Aorta (tissue), 5 donors: ENCODE measurements at regions not wholly inside any gene's neighbourhood (a gene's known extent, or its start where the extent isn't known, plus 50 kb on each side); places are given as distances from the start of the nearest gene placed in this dataset.
"Not testable (repeated sequence)": the region's sequence is repeated elsewhere in the genome, so short reads cannot be mapped to it uniquely, and the experiment has no call there.

Experiments used
- ATAC-seq: fragments of 200-7000 bp; cut with Tn5 transposase; one replicate; pipeline ENCODE4 v1.9.1; 2022; ENCODE audit warnings: moderate library complexity; ENCODE audit not compliant: low FRiP score
- DNase-seq, 2 donors: peaks; one replicate each; pipeline ENCODE4 v3.0.0-alpha.2; 2020
- H3K27ac ChIP-seq, 2 donors: one replicate each; pipeline ENCODE4 v1.5.1; 2013; ENCODE audit warnings: low read length in 2 of 2, mild to moderate bottlenecking in 2 of 2, moderate library complexity in 2 of 2, control low read depth in 1 of 2, inconsistent platforms in 1 of 2, low read depth in 1 of 2
- H3K27me3 ChIP-seq, 2 donors: one replicate each; pipeline ENCODE4 v1.6.1; 2013; ENCODE audit warnings: control low read depth in 1 of 2, low read length in 1 of 2, mild to moderate bottlenecking in 1 of 2, moderate library complexity in 1 of 2; ENCODE audit not compliant: insufficient read depth in 2 of 2, control insufficient read depth in 1 of 2
- H3K36me3 ChIP-seq, 2 donors: one replicate each; pipeline ENCODE4 v1.6.1; 2013; ENCODE audit warnings: control low read depth in 1 of 2, low read length in 1 of 2, mild to moderate bottlenecking in 1 of 2; ENCODE audit not compliant: insufficient read depth in 2 of 2, control insufficient read depth in 1 of 2
- H3K4me1 ChIP-seq, 2 donors: one replicate each; pipeline ENCODE4 v1.6.1; 2013; ENCODE audit warnings: low read length in 2 of 2, control low read depth in 1 of 2, mild to moderate bottlenecking in 1 of 2, moderate library complexity in 1 of 2; ENCODE audit not compliant: insufficient read depth in 2 of 2, control insufficient read depth in 1 of 2
- H3K4me3 ChIP-seq, 2 donors: one replicate each; pipeline ENCODE4 v1.5.1; 2013; ENCODE audit warnings: low read length in 2 of 2, control low read depth in 1 of 2, mild to moderate bottlenecking in 1 of 2
- H3K9me3 ChIP-seq: one replicate; pipeline ENCODE4 v1.6.1; 2013; ENCODE audit warnings: mild to moderate bottlenecking, low read length; ENCODE audit not compliant: control insufficient read depth
- WGBS, 2 donors: extraction: QIAGEN DNeasy Blood & Tissue Kit; methylation state at CpG; one replicate each; pipeline ENCODE4 v1.1.7; 2013; 5-methylcytosine and 5-hydroxymethylcytosine counted together
- intact Hi-C, 2 donors: fragments of 100-400 bp; cut with DNase I; formaldehyde crosslinking; loops; one replicate each; pipeline versions ENCODE4 v1.14.2 to v1.15.0; 2022
- donor health status: healthy with polysubstance abuse.
- donor health status: Bipolar disorder and iron deficiency.
- donor health status: DM: no; HTN: no; CAD: no.
- donor health status: DM: no; HTN: no; CAD: no.
- donor health status: DM: yes; HTN: yes; CAD: no.

DNA sequence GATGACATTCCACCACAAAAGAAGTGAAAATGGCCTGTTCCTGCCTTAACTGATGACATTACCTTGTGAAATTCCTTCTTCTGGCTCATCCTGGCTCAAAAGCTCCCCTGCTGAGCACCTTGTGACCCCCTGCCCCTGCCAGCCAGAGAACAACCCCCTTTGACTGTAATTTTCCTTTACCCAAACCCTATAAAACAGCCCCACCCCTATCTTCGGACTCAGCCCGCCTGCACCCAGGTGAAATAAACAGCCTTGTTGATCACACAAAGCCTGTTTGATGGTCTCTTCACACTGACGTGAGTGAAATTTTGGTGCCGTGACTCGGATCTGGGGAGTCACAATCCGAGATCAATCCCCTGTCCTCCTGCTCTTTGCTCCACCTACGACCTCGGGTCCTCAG is 101.0 kb upstream of the GRIN2A start:
- DNase-seq, H3K4me3 ChIP-seq, H3K9me3 ChIP-seq, intact Hi-C loops, H3K36me3 ChIP-seq, H3K27me3 ChIP-seq, H3K27ac ChIP-seq, ATAC-seq, H3K4me1 ChIP-seq: not testable (repeated sequence)
- WGBS, 2 donors: 63 to 66% methylated on average over 8 of the region's 8 CpGs

DNA sequence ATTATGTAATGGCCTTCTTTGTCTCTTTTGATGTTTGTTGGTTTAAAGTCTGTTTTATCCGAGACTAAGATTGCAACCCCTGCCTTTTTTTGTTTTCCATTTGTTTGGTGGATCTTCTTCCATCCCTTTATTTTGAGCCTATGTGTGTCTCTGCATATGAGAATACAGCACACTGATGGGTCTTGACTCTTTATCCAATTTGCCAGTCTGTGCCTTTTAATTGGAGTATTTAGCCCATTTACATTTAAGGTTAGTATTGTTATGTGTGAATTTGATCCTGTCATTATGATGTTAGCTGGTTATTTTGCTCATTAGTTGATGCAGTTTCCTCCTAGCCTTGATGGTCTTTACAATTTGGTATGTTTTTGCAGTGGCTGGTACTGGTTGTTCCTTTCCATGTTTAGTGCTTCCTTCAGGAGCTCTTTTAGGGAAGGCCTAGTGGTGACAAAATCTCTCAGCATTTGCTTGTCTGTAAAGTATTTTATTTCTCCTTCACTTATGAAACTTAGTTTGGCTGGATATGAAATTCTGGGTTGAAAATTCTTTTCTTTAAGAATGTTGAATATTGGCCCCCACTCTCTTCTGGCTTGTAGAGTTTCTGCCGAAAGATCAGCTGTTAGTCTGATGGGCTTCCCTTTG is 95.3 kb upstream of the ATF7IP2 start:
- WGBS, 2 donors: 78 to 84% methylated on average over 2 of the region's 2 CpGs
- H3K4me1 ChIP-seq, intact Hi-C loops, H3K27me3 ChIP-seq, H3K9me3 ChIP-seq, H3K27ac ChIP-seq, DNase-seq, H3K36me3 ChIP-seq, H3K4me3 ChIP-seq, ATAC-seq: not testable (repeated sequence)

DNA sequence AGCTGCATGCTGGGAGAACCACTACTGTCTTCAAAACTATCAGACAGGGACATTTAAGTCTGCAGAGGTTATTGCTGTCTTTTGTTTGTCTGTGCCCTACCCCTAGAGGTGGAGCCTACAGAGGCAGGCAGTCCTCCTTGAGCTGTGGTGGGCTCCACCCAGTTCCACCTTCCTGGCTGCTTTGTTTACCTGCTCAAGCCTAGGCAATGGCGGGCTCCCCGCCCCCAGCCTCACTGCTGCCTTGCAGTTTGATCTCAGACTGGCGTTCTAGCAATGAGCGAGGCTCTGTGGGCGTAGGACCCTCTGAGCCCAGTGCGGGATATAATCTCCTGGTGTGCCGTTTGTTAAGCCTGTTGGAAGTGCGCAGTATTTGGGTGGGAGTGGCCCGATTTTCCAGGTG is 93.7 kb upstream of the ATF7IP2 start:
- H3K27ac ChIP-seq, H3K4me1 ChIP-seq, ATAC-seq, H3K36me3 ChIP-seq, intact Hi-C loops, H3K9me3 ChIP-seq, H3K4me3 ChIP-seq, DNase-seq, H3K27me3 ChIP-seq: not testable (repeated sequence)
- WGBS, 2 donors: 86% methylated on average over 9 of the region's 9 CpGs

DNA sequence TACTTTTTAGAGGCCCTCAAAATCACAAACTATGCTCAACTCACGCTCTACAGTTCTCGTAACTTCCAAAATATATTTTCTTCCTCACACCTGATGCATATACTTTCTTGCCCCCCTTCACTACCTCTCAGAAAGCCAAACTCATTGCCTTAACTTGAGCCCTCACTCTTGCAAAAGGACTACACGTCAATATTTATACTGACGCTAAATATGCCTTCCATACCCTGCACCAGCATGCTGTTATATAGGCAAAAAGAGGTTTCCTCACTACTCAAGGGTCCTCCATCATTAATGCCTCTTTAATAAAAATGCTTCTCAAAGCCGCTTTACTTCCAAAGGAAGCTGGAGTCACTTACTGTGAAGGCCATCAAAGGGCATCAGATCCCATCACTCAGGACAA is 92.9 kb upstream of the ATF7IP2 start:
- H3K4me1 ChIP-seq, ATAC-seq, H3K4me3 ChIP-seq, intact Hi-C loops, H3K27ac ChIP-seq, H3K36me3 ChIP-seq, H3K27me3 ChIP-seq, H3K9me3 ChIP-seq, DNase-seq: not testable (repeated sequence)
- WGBS, 2 donors: 73 to 83% methylated on average over 5 of the region's 5 CpGs

DNA sequence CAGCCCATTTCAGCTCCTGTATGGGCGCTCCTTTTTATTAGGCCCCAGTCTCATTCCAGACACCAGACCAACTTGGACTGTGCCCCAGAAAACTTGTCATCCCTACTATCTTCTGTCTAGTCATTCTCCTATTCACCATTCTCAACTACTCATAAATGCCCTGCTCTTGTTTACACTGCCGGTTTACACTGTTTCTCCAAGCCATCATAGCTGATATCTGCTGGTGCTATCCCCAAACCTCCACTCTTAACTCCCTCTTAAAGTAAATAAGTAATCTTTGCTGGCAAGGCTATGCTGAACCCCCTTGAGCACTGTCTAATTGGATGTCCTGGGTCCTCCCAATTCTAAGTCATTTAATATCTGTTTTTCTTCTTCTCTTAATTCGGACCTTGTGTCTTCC is 91.7 kb upstream of the ATF7IP2 start:
- intact Hi-C loops, H3K9me3 ChIP-seq, H3K4me3 ChIP-seq, DNase-seq, ATAC-seq, H3K27ac ChIP-seq, H3K36me3 ChIP-seq, H3K27me3 ChIP-seq, H3K4me1 ChIP-seq: not testable (repeated sequence)
- 80 to 84% methylated on average over 3 of the region's 3 CpGs for WGBS, 2 donors

DNA sequence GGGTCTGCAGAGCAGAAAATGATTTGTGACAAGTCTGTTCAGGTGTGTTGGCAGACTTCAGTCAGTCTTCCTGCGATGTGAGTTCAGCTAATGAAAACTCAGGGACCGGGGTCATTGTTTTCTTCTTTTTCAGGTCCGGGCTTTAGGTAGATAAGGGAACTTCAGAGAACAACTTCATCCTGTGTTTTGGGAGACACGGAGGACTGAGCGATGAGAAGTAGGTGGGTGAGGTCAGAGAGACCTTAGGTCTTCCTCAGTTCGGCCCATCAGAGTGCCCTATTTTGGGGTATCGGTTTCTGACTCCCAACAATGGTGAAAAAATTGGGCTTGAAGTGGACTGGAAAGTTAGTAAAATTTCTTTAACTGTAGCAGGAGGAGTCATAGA is 88.9 kb upstream of the ATF7IP2 start:
- 93% methylated on average over 7 of the region's 7 CpGs for WGBS, 2 donors
- Histone ChIP-seq H3K27ac (no peak overlapping the region), H3K4me3 (no peak overlapping the region), H3K27me3 (no peaks in the 10 kb centered on the region), H3K4me1 (no peaks in the 10 kb centered on the region), H3K9me3 (no peaks in the 10 kb centered on the region), H3K36me3 (no peaks in the 10 kb centered on the region)
- DNase-seq (no peak), ATAC-seq (no peak)
- intact Hi-C loops: no loop called here

DNA sequence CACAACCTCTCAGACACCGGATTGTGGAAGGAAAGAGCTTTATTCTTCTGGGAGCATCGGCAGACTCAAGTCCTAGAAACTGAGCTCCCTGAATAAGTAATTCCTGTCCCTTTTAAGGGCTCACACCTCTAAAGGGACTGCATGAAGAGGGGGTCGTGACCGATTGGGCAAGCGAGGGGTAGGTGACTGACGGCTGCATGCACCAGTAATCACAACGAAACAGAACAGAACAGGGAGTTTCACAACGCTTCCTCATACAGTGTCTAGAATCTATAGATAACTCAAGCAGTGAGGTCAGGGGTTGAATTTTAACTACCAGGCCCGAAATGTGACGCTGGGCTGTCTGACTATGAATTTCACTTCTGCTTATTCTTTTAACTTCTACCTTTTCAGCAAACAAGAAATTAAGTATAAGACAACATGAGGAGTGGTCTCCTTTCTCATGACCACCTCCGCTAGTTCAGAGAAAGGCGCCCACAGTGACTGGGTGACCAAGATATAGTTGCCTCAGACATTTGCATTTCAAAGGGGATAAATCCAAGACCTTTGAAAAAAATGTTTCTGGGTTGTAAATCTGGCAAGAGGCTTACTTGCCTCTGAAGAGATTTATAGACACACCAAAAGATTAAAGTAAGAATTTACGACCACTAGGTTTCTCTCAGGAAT is 88.4 kb upstream of the ATF7IP2 start:
- 64 to 68% methylated on average over 13 of the region's 13 CpGs for WGBS, 2 donors
- no peak for ATAC-seq
- Histone ChIP-seq H3K27ac (no peak overlapping the region), H3K4me3 (no peak overlapping the region), H3K9me3 (no peaks in the 10 kb centered on the region), H3K4me1 (no peaks in the 10 kb centered on the region), H3K27me3 (no peaks in the 10 kb centered on the region), H3K36me3 (no peaks in the 10 kb centered on the region)
- no peak for DNase-seq
- intact Hi-C loops: no loop called here

DNA sequence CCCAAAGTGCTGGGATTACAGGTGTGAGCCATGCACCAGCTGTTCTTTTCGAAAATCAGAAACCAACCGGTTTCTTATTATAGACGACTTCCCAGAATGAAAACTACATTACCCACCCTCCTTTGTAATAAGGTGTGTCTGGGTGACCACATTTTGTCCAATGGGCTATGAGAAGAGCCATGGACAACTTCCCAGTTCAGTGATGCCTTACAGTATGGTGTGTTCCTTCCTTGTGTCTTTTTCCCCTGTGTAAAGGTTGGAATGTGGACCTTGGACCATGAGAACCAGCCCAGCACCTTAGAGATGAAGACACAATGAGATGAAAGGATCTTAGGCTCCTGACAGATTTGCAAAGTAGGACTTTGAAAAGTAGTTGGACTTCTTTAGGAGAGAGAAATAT is 85.0 kb upstream of the ATF7IP2 start:
- ATAC-seq: no peak
- Histone ChIP-seq H3K4me1 (no peaks in the 10 kb centered on the region), H3K27ac (no peak overlapping the region), H3K27me3 (no peaks in the 10 kb centered on the region), H3K4me3 (no peak overlapping the region), H3K9me3 (no peaks in the 10 kb centered on the region), H3K36me3 (no peaks in the 10 kb centered on the region)
- no peak for DNase-seq
- 91 to 92% methylated on average over 3 of the region's 3 CpGs for WGBS, 2 donors
- intact Hi-C loops: no loop called here

DNA sequence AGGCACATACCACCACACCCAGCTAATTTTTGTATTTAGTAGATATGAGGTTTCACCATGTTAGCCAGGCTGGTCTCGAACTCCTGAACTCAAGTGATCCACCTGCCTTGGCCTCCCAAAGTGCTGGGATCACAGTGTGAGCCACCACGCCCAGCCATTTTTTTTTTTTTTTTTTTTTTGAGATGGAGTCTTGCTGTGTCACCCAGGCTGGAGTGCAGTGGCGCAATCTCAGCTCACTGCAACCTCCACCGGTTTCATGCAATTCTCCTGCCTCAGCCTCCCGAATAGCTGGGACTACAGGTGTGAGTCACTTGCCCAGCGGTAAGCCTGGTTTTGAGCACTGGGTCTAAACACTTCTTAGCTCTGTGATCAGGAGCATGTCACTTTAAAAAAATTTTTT is 84.3 kb upstream of the ATF7IP2 start:
- 91 to 94% methylated on average over 6 of the region's 6 CpGs for WGBS, 2 donors
- H3K27ac ChIP-seq, H3K27me3 ChIP-seq, H3K36me3 ChIP-seq, H3K4me3 ChIP-seq, ATAC-seq, DNase-seq, intact Hi-C loops, H3K9me3 ChIP-seq, H3K4me1 ChIP-seq: not testable (repeated sequence)
